ENCODE measurements at regions not wholly inside any gene's neighbourhood (a gene's known extent, or its start where the extent isn't known, plus 50 kb on each side); places are given as distances from the start of the nearest gene placed in this dataset.

GRCh38 chr5:130724658-130725057 is 440.4 kb downstream of the HINT1 start:
- no peaks in the 10 kb centered on the region for H3K4me1 Mint-ChIP-seq

GRCh38 chr5:130720355-130720754 is 444.7 kb downstream of the HINT1 start:
- no peaks in the 10 kb centered on the region for H3K4me1 Mint-ChIP-seq
- no peaks in the 10 kb centered on the region for H3K36me3 Mint-ChIP-seq
- DNase-seq, result no peak
- CTCF ChIA-PET, result no interaction called here
- no peak overlapping the region for H3K27ac Mint-ChIP-seq
- H3K4me3 Mint-ChIP-seq, result no peak overlapping the region
- no peaks in the 10 kb centered on the region for H3K27me3 Mint-ChIP-seq
- H3K9me3 Mint-ChIP-seq, result no peaks in the 10 kb centered on the region

More at GRCh38 chr5:130724658-130725057, 440.4 kb downstream of the HINT1 start:
- DNase-seq, result no peak
- Mint-ChIP-seq H3K27me3 (no peaks in the 10 kb centered on the region), H3K9me3 (no peaks in the 10 kb centered on the region), H3K36me3 (no peaks in the 10 kb centered on the region), H3K4me3 (no peak overlapping the region), H3K27ac (no peak overlapping the region)
- CTCF ChIA-PET, result no interaction called here

GRCh38 chr5:130715541-130715940 is 449.5 kb downstream of the HINT1 start:
- no peak for DNase-seq
- Mint-ChIP-seq H3K4me3 (no peak overlapping the region), H3K4me1 (no peaks in the 10 kb centered on the region), H3K27ac (no peak overlapping the region), H3K36me3 (no peaks in the 10 kb centered on the region), H3K9me3 (no peaks in the 10 kb centered on the region), H3K27me3 (no peaks in the 10 kb centered on the region)
- CTCF ChIA-PET, result no interaction called here

DNA sequence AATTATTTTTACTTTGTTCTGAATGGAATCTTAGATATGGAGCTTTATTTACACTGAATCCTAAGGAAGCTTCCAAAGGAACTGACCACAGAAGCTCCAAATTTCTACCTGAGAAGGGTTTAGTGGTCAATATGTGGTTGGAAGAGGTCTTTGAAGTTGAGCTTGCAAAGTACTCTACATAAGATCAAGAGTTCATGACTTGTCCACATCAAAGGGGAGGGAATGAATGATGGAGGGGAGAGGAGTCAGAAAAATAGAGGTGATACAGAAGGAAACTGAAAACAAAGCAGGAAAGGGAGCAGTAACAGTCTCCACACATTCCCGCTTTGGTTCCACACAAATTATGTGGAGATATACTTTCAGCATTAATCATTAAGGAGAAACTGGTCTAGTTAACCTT is 450.9 kb downstream of the HINT1 start:
- DNase-seq, result no peak
- no peak overlapping the region for H3K4me3 Mint-ChIP-seq
- H3K27ac Mint-ChIP-seq, result no peak overlapping the region
- CTCF ChIA-PET, result no interaction called here
- H3K27me3 Mint-ChIP-seq, result no peaks in the 10 kb centered on the region
- no peaks in the 10 kb centered on the region for H3K4me1 Mint-ChIP-seq
- no peaks in the 10 kb centered on the region for H3K9me3 Mint-ChIP-seq
- no peaks in the 10 kb centered on the region for H3K36me3 Mint-ChIP-seq

DNA sequence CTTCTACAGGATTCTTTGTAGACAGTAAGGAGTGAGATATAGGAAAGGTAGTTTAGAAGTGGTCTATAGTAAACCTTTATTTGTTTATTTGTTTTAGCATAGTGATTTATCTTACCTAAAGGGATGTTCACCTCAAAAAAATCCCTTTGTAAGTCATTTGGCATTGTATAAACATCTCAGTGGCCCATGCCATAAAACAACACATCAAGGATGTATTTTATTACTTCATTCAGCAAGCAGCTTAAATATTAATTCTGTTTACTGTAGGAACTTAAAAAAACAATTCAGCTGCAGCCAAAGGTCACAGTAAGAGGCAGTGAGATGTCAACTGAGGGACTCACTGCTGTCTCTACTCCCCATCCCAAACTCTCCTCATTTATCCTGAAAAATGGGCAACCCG is 452.7 kb downstream of the HINT1 start:
- H3K36me3 Mint-ChIP-seq, result no peaks in the 10 kb centered on the region
- CTCF ChIA-PET, result no interaction called here
- H3K27me3 Mint-ChIP-seq, result no peaks in the 10 kb centered on the region
- H3K9me3 Mint-ChIP-seq, result no peaks in the 10 kb centered on the region
- no peak overlapping the region for H3K4me3 Mint-ChIP-seq
- H3K4me1 Mint-ChIP-seq, result no peaks in the 10 kb centered on the region
- no peak for DNase-seq
- no peak overlapping the region for H3K27ac Mint-ChIP-seq

GRCh38 chr5:130710596-130710995 is 454.5 kb downstream of the HINT1 start:
- no peak overlapping the region for H3K27ac Mint-ChIP-seq
- H3K36me3 Mint-ChIP-seq, result no peaks in the 10 kb centered on the region
- H3K9me3 Mint-ChIP-seq, result no peaks in the 10 kb centered on the region
- CTCF ChIA-PET, result no interaction called here
- H3K4me3 Mint-ChIP-seq, result no peak overlapping the region
- no peaks in the 10 kb centered on the region for H3K4me1 Mint-ChIP-seq
- no peaks in the 10 kb centered on the region for H3K27me3 Mint-ChIP-seq
- no peak for DNase-seq

- Mint-ChIP-seq H3K9me3 (no peaks in the 10 kb centered on the region), H3K4me1 (no peaks in the 10 kb centered on the region), H3K36me3 (no peaks in the 10 kb centered on the region), H3K27ac (no peak overlapping the region), H3K4me3 (no peak overlapping the region), H3K27me3 (no peaks in the 10 kb centered on the region)
- no peak for DNase-seq
- CTCF ChIA-PET, result interaction anchor here (0.6 kb wide), 1 partner anchor 907 kb away, joined by 3 read pairs; no protein-coding TSS in a partner anchor
Measured at GRCh38 chr5:130708754-130709153, 456.3 kb downstream of the HINT1 start.

DNA sequence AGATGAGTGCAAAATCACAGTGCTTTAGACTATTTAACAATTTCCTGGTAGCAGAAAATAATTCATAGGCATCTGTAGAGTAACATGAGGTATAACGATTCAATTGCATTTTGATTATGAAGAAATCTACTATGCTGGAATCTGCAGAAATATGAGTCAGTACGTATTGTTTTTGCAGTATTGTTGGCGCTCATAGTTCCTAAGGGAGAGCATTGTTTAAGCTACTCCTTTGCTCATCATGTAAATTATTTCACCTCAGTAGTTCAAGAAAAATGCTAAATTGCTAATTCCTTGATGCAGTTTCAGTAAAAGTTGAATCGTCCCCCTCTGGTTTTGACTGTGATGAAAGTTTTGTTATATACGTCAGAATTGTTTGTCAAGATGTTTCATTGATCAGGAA is 458.4 kb downstream of the HINT1 start:
- no peak overlapping the region for H3K4me3 Mint-ChIP-seq
- no peak for DNase-seq
- no peaks in the 10 kb centered on the region for H3K27me3 Mint-ChIP-seq
- H3K36me3 Mint-ChIP-seq, result no peaks in the 10 kb centered on the region
- no peaks in the 10 kb centered on the region for H3K4me1 Mint-ChIP-seq
- H3K9me3 Mint-ChIP-seq, result no peaks in the 10 kb centered on the region
- CTCF ChIA-PET, result no interaction called here
- no peak overlapping the region for H3K27ac Mint-ChIP-seq

DNA sequence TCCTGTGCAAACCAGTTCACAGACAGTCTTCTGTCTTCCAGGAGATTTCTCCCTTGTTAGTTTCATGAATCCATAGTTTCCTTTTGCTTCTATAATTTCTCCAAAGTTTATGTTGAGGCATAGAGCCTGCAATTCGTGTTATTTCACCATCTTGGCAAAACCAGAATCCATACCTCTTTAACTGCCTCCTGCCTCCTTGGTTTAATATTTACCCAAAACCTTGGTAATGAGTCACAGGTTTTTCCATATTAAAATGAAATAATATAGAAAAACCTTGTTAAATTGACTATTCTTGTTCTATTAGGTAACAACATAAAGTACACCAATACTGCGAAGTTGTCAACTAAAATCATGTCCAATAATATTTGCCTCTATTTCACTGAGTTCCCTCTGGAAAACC is 459.7 kb downstream of the HINT1 start:
- H3K4me3 Mint-ChIP-seq, result no peak overlapping the region
- no peaks in the 10 kb centered on the region for H3K36me3 Mint-ChIP-seq
- CTCF ChIA-PET, result no interaction called here
- no peaks in the 10 kb centered on the region for H3K27me3 Mint-ChIP-seq
- H3K4me1 Mint-ChIP-seq, result no peaks in the 10 kb centered on the region
- no peak overlapping the region for H3K27ac Mint-ChIP-seq
- no peaks in the 10 kb centered on the region for H3K9me3 Mint-ChIP-seq
- no peak for DNase-seq

DNA sequence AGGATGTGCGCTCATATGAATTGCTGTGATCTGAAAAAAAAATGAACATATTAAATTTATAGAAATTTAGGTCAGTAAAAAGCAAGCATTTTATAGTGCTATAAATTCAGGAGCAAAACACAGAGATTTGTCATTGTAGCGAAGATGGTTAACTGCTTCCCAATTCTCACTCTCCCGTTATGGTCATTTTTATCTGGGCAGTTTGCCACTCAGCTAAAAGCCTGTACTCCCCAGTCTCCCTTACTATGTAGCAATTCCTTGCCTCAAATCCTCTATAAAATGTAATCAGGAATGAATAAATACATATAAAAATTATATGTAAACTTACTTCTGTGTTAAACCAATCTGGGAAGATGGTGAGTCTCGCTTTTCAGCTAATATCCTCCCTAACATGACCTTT is 471.5 kb downstream of the HINT1 start:
- H3K27ac Mint-ChIP-seq, result no peak overlapping the region

GRCh38 chr5:130692770-130693169 is 472.3 kb downstream of the HINT1 start:
- Mint-ChIP-seq H3K27ac (no peak overlapping the region), H3K4me1 (peaks cover 8% of the 10 kb centered on the region), H3K9me3 (no peaks in the 10 kb centered on the region), H3K4me3 (no peak overlapping the region), H3K36me3 (no peaks in the 10 kb centered on the region), H3K27me3 (peaks cover 5% of the 10 kb centered on the region)
- CTCF ChIA-PET, result no interaction called here
- DNase-seq, result no peak

More for the DNA sequence above, 471.5 kb downstream of the HINT1 start:
- H3K4me3 Mint-ChIP-seq, result no peak overlapping the region
- DNase-seq, result no peak
- H3K9me3 Mint-ChIP-seq, result no peaks in the 10 kb centered on the region
- CTCF ChIA-PET, result no interaction called here
- H3K27me3 Mint-ChIP-seq, result peaks cover 5% of the 10 kb centered on the region
- no peaks in the 10 kb centered on the region for H3K36me3 Mint-ChIP-seq
- peaks cover 8% of the 10 kb centered on the region for H3K4me1 Mint-ChIP-seq

DNA sequence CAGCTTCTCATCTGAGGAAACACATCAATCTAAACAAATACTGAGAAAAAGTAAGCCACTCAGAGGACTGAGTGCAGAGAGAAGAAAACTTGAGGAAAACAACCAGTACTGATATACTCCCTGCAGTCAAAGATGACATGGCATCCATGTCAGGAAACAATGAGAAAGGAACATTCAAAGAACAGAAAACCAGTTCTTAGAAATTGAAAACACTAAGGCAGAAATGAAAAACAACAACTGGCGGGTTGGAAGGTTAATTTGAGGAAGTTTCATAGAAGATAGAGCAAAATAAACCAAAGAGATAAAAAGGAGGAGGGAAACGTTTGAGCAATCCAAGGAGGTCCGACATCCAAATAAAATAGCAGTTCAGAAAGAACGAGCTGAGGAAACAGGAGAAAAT is 475.2 kb downstream of the HINT1 start:
- Mint-ChIP-seq H3K27ac (no peak overlapping the region), H3K4me3 (no peak overlapping the region), H3K4me1 (peaks cover 8% of the 10 kb centered on the region), H3K27me3 (peaks cover 5% of the 10 kb centered on the region), H3K9me3 (no peaks in the 10 kb centered on the region), H3K36me3 (no peaks in the 10 kb centered on the region)
- no peak for DNase-seq
- CTCF ChIA-PET, result no interaction called here

GRCh38 chr5:130687085-130687733 is 477.8 kb downstream of the HINT1 start:
- H3K27me3 Mint-ChIP-seq, result peaks cover 5% of the 10 kb centered on the region
- CTCF ChIA-PET, result no interaction called here
- no peak overlapping the region for H3K27ac Mint-ChIP-seq
- H3K9me3 Mint-ChIP-seq, result no peaks in the 10 kb centered on the region
- no peak for DNase-seq
- no peaks in the 10 kb centered on the region for H3K36me3 Mint-ChIP-seq
- H3K4me3 Mint-ChIP-seq, result no peak overlapping the region
- peaks cover 8% of the 10 kb centered on the region for H3K4me1 Mint-ChIP-seq

- no peak overlapping the region for H3K4me3 Mint-ChIP-seq
- no peaks in the 10 kb centered on the region for H3K9me3 Mint-ChIP-seq
- H3K27ac Mint-ChIP-seq, result no peak overlapping the region
- DNase-seq, result no peak
- H3K4me1 Mint-ChIP-seq, result no peaks in the 10 kb centered on the region
- no peaks in the 10 kb centered on the region for H3K27me3 Mint-ChIP-seq
- no peaks in the 10 kb centered on the region for H3K36me3 Mint-ChIP-seq
- CTCF ChIA-PET, result no interaction called here
Measured at GRCh38 chr5:130678637-130679036, 486.4 kb downstream of the HINT1 start.

GRCh38 chr5:130666462-130666861 is 498.6 kb downstream of the HINT1 start:
- no peak overlapping the region for H3K4me3 Mint-ChIP-seq

GRCh38 chr5:130652176-130652575 is 512.9 kb downstream of the HINT1 start:
- CTCF ChIA-PET, result no interaction called here
- no peaks in the 10 kb centered on the region for H3K4me1 Mint-ChIP-seq
- no peaks in the 10 kb centered on the region for H3K9me3 Mint-ChIP-seq
- DNase-seq, result no peak
- no peaks in the 10 kb centered on the region for H3K36me3 Mint-ChIP-seq
- H3K27me3 Mint-ChIP-seq, result no peaks in the 10 kb centered on the region
- H3K4me3 Mint-ChIP-seq, result no peak overlapping the region
- H3K27ac Mint-ChIP-seq, result no peak overlapping the region

More at GRCh38 chr5:130666462-130666861, 498.6 kb downstream of the HINT1 start:
- Mint-ChIP-seq H3K9me3 (no peaks in the 10 kb centered on the region), H3K4me1 (no peaks in the 10 kb centered on the region), H3K27ac (no peak overlapping the region), H3K27me3 (no peaks in the 10 kb centered on the region), H3K36me3 (no peaks in the 10 kb centered on the region)
- CTCF ChIA-PET, result no interaction called here
- DNase-seq, result no peak

Measured in activated naive CD4-positive, alpha-beta T cell treated with anti-CD3 and anti-CD28 coated beads, Interleukin-2, amount 10 ng/mL, durations not matched to agents 7 days and 5 days (primary cell).